ENCODE measurements at regions not wholly inside any gene's neighbourhood (a gene's known extent, or its start where the extent isn't known, plus 50 kb on each side); places are given as distances from the start of the nearest gene placed in this dataset.

DNA sequence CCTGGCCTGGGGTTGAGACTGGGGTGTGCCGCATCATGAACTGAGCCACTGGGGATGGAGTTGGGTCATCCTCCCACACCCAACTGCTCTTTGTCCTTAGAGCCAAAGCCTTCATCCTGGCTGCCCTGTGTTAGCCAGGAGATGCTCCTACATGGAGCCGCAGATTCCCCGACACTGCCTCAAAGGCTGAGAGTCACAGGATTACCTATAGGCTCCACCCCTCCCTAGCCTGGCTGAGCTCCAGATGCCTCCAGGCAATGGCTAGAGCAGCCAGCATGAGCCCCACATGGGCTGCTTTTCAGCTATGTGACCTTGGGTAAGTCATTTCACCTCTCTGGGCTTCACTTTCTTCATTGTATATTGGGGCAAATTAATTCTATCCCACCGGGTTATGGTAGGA lies 119.9 kb upstream of the POU3F1 start:
- no peak for DNase-seq (ENCODE audit: low spot score)
- Mint-ChIP-seq H3K27me3 (ENCODE audit: low read depth) (no peaks in the 10 kb centered on the region; the same call in 1 of the 2 replicates), H3K9me3 (peaks cover 6% of the 10 kb centered on the region), H3K4me1 (peaks cover 11% of the 10 kb centered on the region), H3K4me3 (no peak overlapping the region), H3K27ac (no peak overlapping the region), H3K36me3 (no peaks in the 10 kb centered on the region)
- TF ChIP-seq, protein P1, sequence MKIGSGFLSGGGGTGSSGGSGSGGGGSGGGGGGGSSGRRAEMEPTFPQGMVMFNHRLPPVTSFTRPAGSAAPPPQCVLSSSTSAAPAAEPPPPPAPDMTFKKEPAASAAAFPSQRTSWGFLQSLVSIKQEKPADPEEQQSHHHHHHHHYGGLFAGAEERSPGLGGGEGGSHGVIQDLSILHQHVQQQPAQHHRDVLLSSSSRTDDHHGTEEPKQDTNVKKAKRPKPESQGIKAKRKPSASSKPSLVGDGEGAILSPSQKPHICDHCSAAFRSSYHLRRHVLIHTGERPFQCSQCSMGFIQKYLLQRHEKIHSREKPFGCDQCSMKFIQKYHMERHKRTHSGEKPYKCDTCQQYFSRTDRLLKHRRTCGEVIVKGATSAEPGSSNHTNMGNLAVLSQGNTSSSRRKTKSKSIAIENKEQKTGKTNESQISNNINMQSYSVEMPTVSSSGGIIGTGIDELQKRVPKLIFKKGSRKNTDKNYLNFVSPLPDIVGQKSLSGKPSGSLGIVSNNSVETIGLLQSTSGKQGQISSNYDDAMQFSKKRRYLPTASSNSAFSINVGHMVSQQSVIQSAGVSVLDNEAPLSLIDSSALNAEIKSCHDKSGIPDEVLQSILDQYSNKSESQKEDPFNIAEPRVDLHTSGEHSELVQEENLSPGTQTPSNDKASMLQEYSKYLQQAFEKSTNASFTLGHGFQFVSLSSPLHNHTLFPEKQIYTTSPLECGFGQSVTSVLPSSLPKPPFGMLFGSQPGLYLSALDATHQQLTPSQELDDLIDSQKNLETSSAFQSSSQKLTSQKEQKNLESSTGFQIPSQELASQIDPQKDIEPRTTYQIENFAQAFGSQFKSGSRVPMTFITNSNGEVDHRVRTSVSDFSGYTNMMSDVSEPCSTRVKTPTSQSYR (CRISPR knock-in tag; IDR thresholded peaks at IDR 0.05), result no peak
- TF ChIP-seq ZBTB21 (CRISPR knock-in tag; IDR thresholded peaks at IDR 0.05; ENCODE audit: borderline replicate concordance) (no peak), JAZF1 (CRISPR knock-in tag; IDR thresholded peaks at IDR 0.05) (no peak), ZNF121 (CRISPR knock-in tag; IDR thresholded peaks at IDR 0.05) (no peak), NR1H2 (CRISPR knock-in tag; IDR thresholded peaks at IDR 0.05) (no peak), CBFB (CRISPR knock-in tag; IDR thresholded peaks at IDR 0.05; ENCODE audit: low read depth) (no peak), ATF1 (CRISPR knock-in tag; IDR thresholded peaks at IDR 0.05) (no peak), SMAD4 (CRISPR knock-in tag; IDR thresholded peaks at IDR 0.05) (no peak)
- TF ChIP-seq, protein P2, sequence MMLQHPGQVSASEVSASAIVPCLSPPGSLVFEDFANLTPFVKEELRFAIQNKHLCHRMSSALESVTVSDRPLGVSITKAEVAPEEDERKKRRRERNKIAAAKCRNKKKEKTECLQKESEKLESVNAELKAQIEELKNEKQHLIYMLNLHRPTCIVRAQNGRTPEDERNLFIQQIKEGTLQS (CRISPR knock-in tag; conservative IDR thresholded peaks at IDR 0.05), result no peak
- ATAC-seq, result no peak; the same call in 1 of the 2 replicates
- CTCF ChIA-PET, result no interaction called here
- POLR2A ChIA-PET, result no interaction called here

DNA sequence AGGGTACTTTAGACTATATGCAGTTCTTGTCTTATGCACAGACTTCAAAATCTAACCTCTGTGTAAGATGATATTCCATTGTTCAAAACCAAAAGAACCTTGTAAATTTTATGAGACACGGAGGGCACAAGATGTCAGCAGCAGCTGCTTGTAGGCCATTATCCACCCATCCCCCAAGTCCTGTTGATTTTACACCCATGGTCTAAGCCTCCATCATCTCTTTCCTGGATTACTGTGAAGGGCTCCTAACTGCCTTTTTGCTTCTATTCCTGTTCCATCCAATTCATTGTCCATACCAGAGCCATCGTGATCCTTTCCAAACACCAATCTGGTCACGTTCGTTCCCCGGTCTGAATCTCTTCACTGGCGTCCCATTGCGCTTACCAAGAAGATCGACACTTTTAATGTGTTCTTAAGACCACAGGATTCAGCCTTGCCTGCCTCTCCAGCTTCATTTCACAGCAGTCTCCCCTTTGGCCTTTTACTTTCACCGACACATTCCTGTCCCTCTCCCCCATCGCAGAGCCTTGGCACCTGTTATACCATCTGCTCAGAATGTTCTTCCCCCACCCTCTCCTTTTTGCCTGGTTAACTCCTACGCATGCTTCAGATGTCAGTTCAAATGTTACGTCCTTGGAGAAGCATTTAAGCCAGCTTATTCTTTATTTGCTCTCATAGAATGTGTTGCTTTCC lies 107.3 kb upstream of the POU3F1 start:
- H3K4me3 Mint-ChIP-seq, result no peak overlapping the region
- peaks cover 12% of the 10 kb centered on the region for H3K36me3 Mint-ChIP-seq
- peaks cover 41% of the 10 kb centered on the region for H3K27me3 Mint-ChIP-seq (ENCODE audit: low read depth)
- no peak for ATAC-seq
- TF ChIP-seq GTF2I (CRISPR knock-in tag; conservative IDR thresholded peaks at IDR 0.05) (no peak), GABPB1 (CRISPR knock-in tag; IDR thresholded peaks at IDR 0.05) (no peak), KAT7 (CRISPR knock-in tag; IDR thresholded peaks at IDR 0.05; ENCODE audit: borderline replicate concordance) (no peak), FOXP1 (CRISPR knock-in tag; IDR thresholded peaks at IDR 0.05; ENCODE audit: borderline replicate concordance) (no peak)
- H3K27ac Mint-ChIP-seq, result no peak overlapping the region
- peaks cover 29% of the 10 kb centered on the region for H3K4me1 Mint-ChIP-seq
- ChIA-PET POLR2A (no interaction called here), CTCF (no interaction called here)
- DNase-seq (ENCODE audit: low spot score), result no peak
- peaks cover 26% of the 10 kb centered on the region for H3K9me3 Mint-ChIP-seq

DNA sequence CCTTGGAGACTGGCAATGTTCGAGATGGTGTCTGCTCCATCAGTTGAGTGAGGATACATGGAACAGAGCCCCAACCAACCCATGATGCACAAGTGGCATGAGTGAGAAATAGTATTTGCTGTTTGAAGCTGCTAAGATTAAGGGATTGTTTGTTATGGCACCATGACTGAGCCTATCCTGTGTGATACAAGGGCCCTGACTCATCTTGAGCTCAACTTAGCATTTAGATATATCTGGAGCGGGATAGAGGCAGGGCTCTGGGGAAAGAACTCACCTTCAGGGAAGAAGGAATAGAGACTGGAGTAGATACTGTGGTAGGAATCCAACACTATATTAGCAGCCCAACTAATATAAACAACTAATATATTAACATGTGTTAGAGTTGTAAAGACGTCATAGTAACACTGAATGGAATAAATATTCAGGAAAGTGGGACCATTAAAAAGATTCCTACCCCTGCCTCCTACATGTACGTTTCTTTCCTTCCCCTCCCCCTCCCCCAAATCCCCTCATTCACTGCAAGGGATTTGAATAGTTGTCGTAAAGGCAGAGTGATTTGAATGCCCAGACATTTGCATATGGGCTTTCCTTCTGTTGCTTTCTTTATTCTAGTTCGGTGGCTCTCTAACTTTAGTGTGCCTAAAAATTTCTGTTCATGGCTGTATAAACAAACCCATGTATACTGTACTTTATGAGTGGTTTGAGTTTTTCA lies 106.6 kb upstream of the POU3F1 start:
- POLR2A ChIA-PET, result interaction anchor here (1.0 kb wide), 1 partner anchor 12 kb away, joined by 3 read pairs; no protein-coding TSS in a partner anchor
- DNase-seq (ENCODE audit: low spot score), result no peak
- CTCF ChIA-PET, result no interaction called here
- TF ChIP-seq ZNF396 (CRISPR knock-in tag; IDR thresholded peaks at IDR 0.05; ENCODE audit: borderline replicate concordance) (no peak), JAZF1 (CRISPR knock-in tag; IDR thresholded peaks at IDR 0.05) (no peak), ZBTB21 (CRISPR knock-in tag; IDR thresholded peaks at IDR 0.05; ENCODE audit: borderline replicate concordance) (no peak), RELA (CRISPR knock-in tag; IDR thresholded peaks at IDR 0.05; ENCODE audit: borderline replicate concordance) (no peak), ZNF671 (CRISPR knock-in tag; IDR thresholded peaks at IDR 0.05) (no peak), CBFB (CRISPR knock-in tag; IDR thresholded peaks at IDR 0.05; ENCODE audit: low read depth) (no peak), JUN (CRISPR knock-in tag; IDR thresholded peaks at IDR 0.05) (no peak)
- TF ChIP-seq, protein P3, sequence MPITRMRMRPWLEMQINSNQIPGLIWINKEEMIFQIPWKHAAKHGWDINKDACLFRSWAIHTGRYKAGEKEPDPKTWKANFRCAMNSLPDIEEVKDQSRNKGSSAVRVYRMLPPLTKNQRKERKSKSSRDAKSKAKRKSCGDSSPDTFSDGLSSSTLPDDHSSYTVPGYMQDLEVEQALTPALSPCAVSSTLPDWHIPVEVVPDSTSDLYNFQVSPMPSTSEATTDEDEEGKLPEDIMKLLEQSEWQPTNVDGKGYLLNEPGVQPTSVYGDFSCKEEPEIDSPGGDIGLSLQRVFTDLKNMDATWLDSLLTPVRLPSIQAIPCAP (CRISPR knock-in tag; IDR thresholded peaks at IDR 0.05), result no peak
- TF ChIP-seq, protein P4, sequence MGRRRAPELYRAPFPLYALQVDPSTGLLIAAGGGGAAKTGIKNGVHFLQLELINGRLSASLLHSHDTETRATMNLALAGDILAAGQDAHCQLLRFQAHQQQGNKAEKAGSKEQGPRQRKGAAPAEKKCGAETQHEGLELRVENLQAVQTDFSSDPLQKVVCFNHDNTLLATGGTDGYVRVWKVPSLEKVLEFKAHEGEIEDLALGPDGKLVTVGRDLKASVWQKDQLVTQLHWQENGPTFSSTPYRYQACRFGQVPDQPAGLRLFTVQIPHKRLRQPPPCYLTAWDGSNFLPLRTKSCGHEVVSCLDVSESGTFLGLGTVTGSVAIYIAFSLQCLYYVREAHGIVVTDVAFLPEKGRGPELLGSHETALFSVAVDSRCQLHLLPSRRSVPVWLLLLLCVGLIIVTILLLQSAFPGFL (CRISPR knock-in tag; IDR thresholded peaks at IDR 0.05; ENCODE audit: borderline replicate concordance), result no peak
- TF ChIP-seq, protein P5, sequence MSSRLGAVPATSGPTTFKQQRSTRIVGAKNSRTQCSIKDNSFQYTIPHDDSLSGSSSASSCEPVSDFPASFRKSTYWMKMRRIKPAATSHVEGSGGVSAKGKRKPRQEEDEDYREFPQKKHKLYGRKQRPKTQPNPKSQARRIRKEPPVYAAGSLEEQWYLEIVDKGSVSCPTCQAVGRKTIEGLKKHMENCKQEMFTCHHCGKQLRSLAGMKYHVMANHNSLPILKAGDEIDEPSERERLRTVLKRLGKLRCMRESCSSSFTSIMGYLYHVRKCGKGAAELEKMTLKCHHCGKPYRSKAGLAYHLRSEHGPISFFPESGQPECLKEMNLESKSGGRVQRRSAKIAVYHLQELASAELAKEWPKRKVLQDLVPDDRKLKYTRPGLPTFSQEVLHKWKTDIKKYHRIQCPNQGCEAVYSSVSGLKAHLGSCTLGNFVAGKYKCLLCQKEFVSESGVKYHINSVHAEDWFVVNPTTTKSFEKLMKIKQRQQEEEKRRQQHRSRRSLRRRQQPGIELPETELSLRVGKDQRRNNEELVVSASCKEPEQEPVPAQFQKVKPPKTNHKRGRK (CRISPR knock-in tag; IDR thresholded peaks at IDR 0.05; ENCODE audit: borderline replicate concordance), result no peak
- TF ChIP-seq, protein P6, sequence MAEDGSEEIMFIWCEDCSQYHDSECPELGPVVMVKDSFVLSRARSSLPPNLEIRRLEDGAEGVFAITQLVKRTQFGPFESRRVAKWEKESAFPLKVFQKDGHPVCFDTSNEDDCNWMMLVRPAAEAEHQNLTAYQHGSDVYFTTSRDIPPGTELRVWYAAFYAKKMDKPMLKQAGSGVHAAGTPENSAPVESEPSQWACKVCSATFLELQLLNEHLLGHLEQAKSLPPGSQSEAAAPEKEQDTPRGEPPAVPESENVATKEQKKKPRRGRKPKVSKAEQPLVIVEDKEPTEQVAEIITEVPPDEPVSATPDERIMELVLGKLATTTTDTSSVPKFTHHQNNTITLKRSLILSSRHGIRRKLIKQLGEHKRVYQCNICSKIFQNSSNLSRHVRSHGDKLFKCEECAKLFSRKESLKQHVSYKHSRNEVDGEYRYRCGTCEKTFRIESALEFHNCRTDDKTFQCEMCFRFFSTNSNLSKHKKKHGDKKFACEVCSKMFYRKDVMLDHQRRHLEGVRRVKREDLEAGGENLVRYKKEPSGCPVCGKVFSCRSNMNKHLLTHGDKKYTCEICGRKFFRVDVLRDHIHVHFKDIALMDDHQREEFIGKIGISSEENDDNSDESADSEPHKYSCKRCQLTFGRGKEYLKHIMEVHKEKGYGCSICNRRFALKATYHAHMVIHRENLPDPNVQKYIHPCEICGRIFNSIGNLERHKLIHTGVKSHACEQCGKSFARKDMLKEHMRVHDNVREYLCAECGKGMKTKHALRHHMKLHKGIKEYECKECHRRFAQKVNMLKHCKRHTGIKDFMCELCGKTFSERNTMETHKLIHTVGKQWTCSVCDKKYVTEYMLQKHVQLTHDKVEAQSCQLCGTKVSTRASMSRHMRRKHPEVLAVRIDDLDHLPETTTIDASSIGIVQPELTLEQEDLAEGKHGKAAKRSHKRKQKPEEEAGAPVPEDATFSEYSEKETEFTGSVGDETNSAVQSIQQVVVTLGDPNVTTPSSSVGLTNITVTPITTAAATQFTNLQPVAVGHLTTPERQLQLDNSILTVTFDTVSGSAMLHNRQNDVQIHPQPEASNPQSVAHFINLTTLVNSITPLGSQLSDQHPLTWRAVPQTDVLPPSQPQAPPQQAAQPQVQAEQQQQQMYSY (CRISPR knock-in tag; IDR thresholded peaks at IDR 0.05), result no peak

More for the DNA sequence above, 106.6 kb upstream of the POU3F1 start:
- peaks cover 43% of the 10 kb centered on the region for H3K27me3 Mint-ChIP-seq (ENCODE audit: low read depth)
- no peak overlapping the region for H3K4me3 Mint-ChIP-seq
- peaks cover 32% of the 10 kb centered on the region for H3K9me3 Mint-ChIP-seq
- H3K4me1 Mint-ChIP-seq, result peaks cover 29% of the 10 kb centered on the region
- H3K36me3 Mint-ChIP-seq, result peaks cover 12% of the 10 kb centered on the region
- no peak overlapping the region for H3K27ac Mint-ChIP-seq
- ATAC-seq, result no peak

Measured in WTC11 (cell line).